GM12878 (cell line): ENCODE measurements at regions not wholly inside any gene's neighbourhood (a gene's known extent, or its start where the extent isn't known, plus 50 kb on each side); places are given as distances from the start of the nearest gene placed in this dataset.

Source experiments
- ATAC-seq: fragments of 200-7000 bp; cut with Tn5 transposase; 3 replicates; pipeline ENCODE4 v1.9.1; 2020; ENCODE audit warnings: mild to moderate bottlenecking, moderate library complexity
- BruUV-seq: library from RNA; stranded (reverse); fragments of 400-500 nt; replicated peaks from 2 replicates; lab custom pipeline; 2021; lab: Mats Ljungman, UMichigan
- CTCF ChIA-PET: fragments of 300-600 bp; sonication (Branson Sonifier 250); formaldehyde crosslinking; extraction: SDS; loops from one replicate; lab custom pipeline; 2021; ENCODE audit warnings: inconsistent platforms; lab: Yijun Ruan, JAX
- POLR2A ChIA-PET: fragments of 350-600 bp; formaldehyde crosslinking; extraction: SDS; loops from one replicate; lab custom pipeline; 2021; ENCODE audit warnings: inconsistent platforms; lab: Charles Lee
- RAD21 ChIA-PET: fragments of 300-600 bp; sonication (Branson Sonifier 250); formaldehyde crosslinking; loops from one replicate; lab custom pipeline; 2023; ENCODE audit warnings: antibody characterized with exemption; ENCODE audit not compliant: unreplicated experiment; lab: Charles Lee
- SMC1A ChIA-PET: fragments of 300-600 bp; sonication (Branson Sonifier 250); formaldehyde crosslinking; loops from one replicate; lab custom pipeline; 2023; ENCODE audit not compliant: unreplicated experiment, uncharacterized antibody; lab: Charles Lee
- DNase-seq: peaks from one replicate; pipeline ENCODE4 v3.0.0-alpha.2; 2011; ENCODE audit warnings: low read depth, low spot score
- FAIRE-seq: peaks from 3 replicates; lab custom pipeline; 2011; peaks lifted over from hg19 to GRCh38; lab: Jason Lieb, UNC
- H2AFZ ChIP-seq: 2 replicates; pipeline ENCODE4 v1.6.0; 2011; ENCODE audit warnings: low read depth, low read length, control low read depth; ENCODE audit not compliant: control insufficient read depth
- H3K27ac ChIP-seq: 2 replicates; pipeline ENCODE4 v1.5.1; 2011; ENCODE audit warnings: control low read depth; ENCODE audit not compliant: control insufficient read depth, insufficient read depth
- H3K27me3 ChIP-seq, 2 experiments: replicated peaks in 1 of 2; 2 replicates each; pipeline versions ENCODE4 v1.6.0 to v1.6.1; 2011; ENCODE audit warnings: low read length in 1 of 2; ENCODE audit not compliant: control insufficient read depth in 2 of 2, insufficient read depth in 2 of 2
- H3K36me3 ChIP-seq, 2 experiments: 2 replicates each; pipeline ENCODE4 v1.5.1; 2011; ENCODE audit warnings: low read length in 1 of 2; ENCODE audit not compliant: control insufficient read depth in 2 of 2, insufficient read depth in 2 of 2
- H3K4me1 ChIP-seq: 2 replicates; pipeline ENCODE4 v1.6.1; 2011; ENCODE audit warnings: mild to moderate bottlenecking, low read length, moderate library complexity, mixed read lengths; ENCODE audit not compliant: control insufficient read depth, insufficient read depth
- H3K4me2 ChIP-seq: 2 replicates; pipeline ENCODE4 v1.6.0; 2011; ENCODE audit warnings: control low read depth; ENCODE audit not compliant: control insufficient read depth, insufficient read depth
- H3K4me3 ChIP-seq: fragments of 200-600 bp; sonication (generic); 2 replicates; pipeline ENCODE4 v1.5.1; 2016
- H3K79me2 ChIP-seq: 2 replicates; pipeline ENCODE4 v1.6.0; 2011; ENCODE audit warnings: low read length; ENCODE audit not compliant: control insufficient read depth, insufficient read depth
- H3K9ac ChIP-seq: 2 replicates; pipeline ENCODE4 v1.8.0; 2011; ENCODE audit warnings: low read length, control low read depth, mixed read lengths; ENCODE audit not compliant: control insufficient read depth, insufficient read depth
- H3K9me3 ChIP-seq: replicated peaks from 3 replicates; pipeline ENCODE4 v1.5.1; 2011; ENCODE audit warnings: mild to moderate bottlenecking, low read length; ENCODE audit not compliant: control insufficient read depth, insufficient read depth
- H4K20me1 ChIP-seq: 2 replicates; pipeline ENCODE4 v1.6.0; 2011; ENCODE audit not compliant: control insufficient read depth, insufficient read depth
- BRCA1 ChIP-seq: IDR thresholded peaks from 2 replicates; pipeline ENCODE4 v1.6.1; 2011; ENCODE audit warnings: low read depth, low read length, improper control_type of control experiment
- CHD4 ChIP-seq: fragments of 200-600 bp; sonication (generic); IDR thresholded peaks from 2 replicates; pipeline ENCODE4 v1.6.1; 2016; ENCODE audit warnings: mild to moderate bottlenecking
- E2F4 ChIP-seq: IDR thresholded peaks from 2 replicates; pipeline ENCODE4 v1.6.1; 2012; ENCODE audit warnings: low read depth, low read length, improper control_type of control experiment
- HCFC1 ChIP-seq: fragments of 150-350 bp; IDR thresholded peaks from 2 replicates; pipeline ENCODE4 v1.6.1; 2014; ENCODE audit warnings: low read length
- HDGF ChIP-seq: fragments of 450-650 bp; IDR thresholded peaks from 2 replicates; pipeline ENCODE4 v1.6.1; 2016; ENCODE audit warnings: antibody characterized with exemption
- IKZF1 ChIP-seq: fragments of 450-650 bp; conservative IDR thresholded peaks from 2 replicates; pipeline ENCODE4 v1.6.1; 2017; ENCODE audit warnings: antibody characterized with exemption, mild to moderate bottlenecking
- IRF4 ChIP-seq: IDR thresholded peaks from 2 replicates; pipeline ENCODE4 v1.6.1; 2011; ENCODE audit warnings: low read depth, low read length
- NR2F1 ChIP-seq: fragments of 450-650 bp; conservative IDR thresholded peaks from 2 replicates; pipeline ENCODE4 v1.6.1; 2017; ENCODE audit warnings: mild to moderate bottlenecking
- REST ChIP-seq: IDR thresholded peaks from 2 replicates; pipeline ENCODE4 v1.6.1; 2012; ENCODE audit warnings: mild to moderate bottlenecking, low read depth, low read length
- SMAD5 ChIP-seq: IDR thresholded peaks from 2 replicates; pipeline ENCODE4 v1.6.1; 2016; ENCODE audit warnings: antibody characterized with exemption, low read depth
- ZSCAN29 ChIP-seq: fragments of 450-650 bp; IDR thresholded peaks from 2 replicates; pipeline ENCODE4 v1.6.1; 2017; ENCODE audit warnings: mild to moderate bottlenecking, moderate library complexity
- WGBS: methylation state at CpG from one replicate; pipeline ENCODE4 v1.1.6; 2016; ENCODE audit warnings: low lambda C conversion rate; ENCODE audit not compliant: insufficient replicate concordance, insufficient coverage; ENCODE audit errors: missing lambda C conversion rate; 5-methylcytosine and 5-hydroxymethylcytosine counted together
- in situ Hi-C: fragments of 300-500 bp; cut with MboI; formaldehyde crosslinking; loops from 9 replicates; pipeline ENCODE4 v1.14.3; 2018; ENCODE audit warnings: mixed read lengths
- intact Hi-C: fragments of 100-400 bp; cut with micrococcal nuclease; formaldehyde crosslinking; loops from one replicate; pipeline ENCODE4 v1.14.2; 2022; ENCODE audit not compliant: unreplicated experiment

- Histone ChIP-seq H3K27ac (no peak overlapping the region), H3K4me2 (no peak overlapping the region), H3K9me3 (no peaks in the 10 kb centered on the region), H3K4me1 (no peaks in the 10 kb centered on the region), H3K9ac (no peak overlapping the region), H3K36me3 (no peaks in the 10 kb centered on the region), H4K20me1 (no peaks in the 10 kb centered on the region), H3K79me2 (no peaks in the 10 kb centered on the region), H3K27me3 (no peaks in the 10 kb centered on the region), H2AFZ (no peak overlapping the region), H3K4me3 (no peak overlapping the region)
- no peak for FAIRE-seq
- CTCF ChIA-PET: no interaction called here
- POLR2A ChIA-PET: no interaction called here
- SMC1A ChIA-PET: no interaction called here
- TF ChIP-seq NR2F1: no peak
- peak; percentile 79 for TF ChIP-seq REST
- RAD21 ChIA-PET: no interaction called here
- no peak for ATAC-seq
- WGBS: 0% methylated on average over 2 of the region's 2 CpGs
- DNase-seq: no peak
- intact Hi-C loops: no loop called here
- BruUV-seq: no TSS peak
- in situ Hi-C loops: no loop called here
Observed at GRCh38 chr20:7608250-7608649, 332.0 kb downstream of the HAO1 start.

- Histone ChIP-seq H3K4me3 (no peak overlapping the region), H3K9ac (no peak overlapping the region), H3K4me2 (no peak overlapping the region), H3K4me1 (no peaks in the 10 kb centered on the region), H2AFZ (no peak overlapping the region), H3K9me3 (no peaks in the 10 kb centered on the region), H4K20me1 (no peaks in the 10 kb centered on the region), H3K27me3 (no peaks in the 10 kb centered on the region), H3K79me2 (no peaks in the 10 kb centered on the region), H3K36me3 (no peaks in the 10 kb centered on the region), H3K27ac (no peak overlapping the region)
- ChIA-PET SMC1A (no interaction called here), CTCF (no interaction called here), RAD21 (no interaction called here), POLR2A (no interaction called here)
- intact Hi-C loops (no loop called here), in situ Hi-C loops (no loop called here)
- FAIRE-seq: no peak
- no peak for ATAC-seq
- BruUV-seq: no TSS peak
- TF ChIP-seq IKZF1 (no peak), HCFC1 (no peak), CHD4 (no peak), SMAD5 (no peak), ZSCAN29 (no peak), HDGF (no peak), REST (no peak), BRCA1 (no peak), IRF4 (no peak), E2F4 (no peak)
- no peak for DNase-seq
Observed at GRCh38 chr20:7609251-7609650, 331.0 kb downstream of the HAO1 start.
